NB4 (cell line): ENCODE measurements at regions not wholly inside any gene's neighbourhood (a gene's known extent, or its start where the extent isn't known, plus 50 kb on each side); places are given as distances from the start of the nearest gene placed in this dataset.

ENCODE experiments used
- MYC ChIP-seq: IDR thresholded peaks from 2 replicates; pipeline ENCODE4 v1.6.1; 2011; ENCODE audit warnings: low read depth, low read length
- POLR2A ChIP-seq: IDR thresholded peaks from 2 replicates; pipeline ENCODE4 v1.6.1; 2011; ENCODE audit warnings: mild to moderate bottlenecking; ENCODE audit not compliant: insufficient read length; ENCODE audit errors: extremely low read depth
- TF ChIP-seq, protein P1 (sequence below): IDR thresholded peaks from one replicate; pipeline ENCODE4 v1.5.1; 2012; ENCODE audit warnings: low read depth, low read length
- TF ChIP-seq, protein P2 (sequence below): IDR thresholded peaks from 2 replicates; pipeline ENCODE4 v1.6.1; 2011; ENCODE audit warnings: low read depth, low read length

DNA sequence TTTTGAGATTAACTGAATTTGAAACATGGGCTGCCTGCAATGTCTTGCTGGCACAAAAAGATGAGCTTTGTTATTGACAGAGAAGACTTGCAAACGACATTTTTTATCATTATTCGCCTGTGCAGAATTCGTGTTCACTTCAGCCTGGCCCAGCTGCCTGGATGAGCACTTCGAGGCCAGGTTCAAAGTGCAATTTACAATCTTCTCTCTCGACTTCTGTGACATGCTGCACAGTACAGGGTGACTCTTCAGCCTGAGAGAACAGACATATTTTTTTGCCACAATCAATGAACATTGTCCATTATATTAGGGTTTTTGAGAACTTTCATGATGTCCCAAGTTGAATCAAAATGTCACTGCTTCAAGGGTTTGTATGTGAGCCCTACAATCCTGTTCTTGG, 616.5 kb downstream of the SMARCA1 start:
- TF ChIP-seq, protein P1, sequence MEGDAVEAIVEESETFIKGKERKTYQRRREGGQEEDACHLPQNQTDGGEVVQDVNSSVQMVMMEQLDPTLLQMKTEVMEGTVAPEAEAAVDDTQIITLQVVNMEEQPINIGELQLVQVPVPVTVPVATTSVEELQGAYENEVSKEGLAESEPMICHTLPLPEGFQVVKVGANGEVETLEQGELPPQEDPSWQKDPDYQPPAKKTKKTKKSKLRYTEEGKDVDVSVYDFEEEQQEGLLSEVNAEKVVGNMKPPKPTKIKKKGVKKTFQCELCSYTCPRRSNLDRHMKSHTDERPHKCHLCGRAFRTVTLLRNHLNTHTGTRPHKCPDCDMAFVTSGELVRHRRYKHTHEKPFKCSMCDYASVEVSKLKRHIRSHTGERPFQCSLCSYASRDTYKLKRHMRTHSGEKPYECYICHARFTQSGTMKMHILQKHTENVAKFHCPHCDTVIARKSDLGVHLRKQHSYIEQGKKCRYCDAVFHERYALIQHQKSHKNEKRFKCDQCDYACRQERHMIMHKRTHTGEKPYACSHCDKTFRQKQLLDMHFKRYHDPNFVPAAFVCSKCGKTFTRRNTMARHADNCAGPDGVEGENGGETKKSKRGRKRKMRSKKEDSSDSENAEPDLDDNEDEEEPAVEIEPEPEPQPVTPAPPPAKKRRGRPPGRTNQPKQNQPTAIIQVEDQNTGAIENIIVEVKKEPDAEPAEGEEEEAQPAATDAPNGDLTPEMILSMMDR, result no peak
- TF ChIP-seq, protein P2, sequence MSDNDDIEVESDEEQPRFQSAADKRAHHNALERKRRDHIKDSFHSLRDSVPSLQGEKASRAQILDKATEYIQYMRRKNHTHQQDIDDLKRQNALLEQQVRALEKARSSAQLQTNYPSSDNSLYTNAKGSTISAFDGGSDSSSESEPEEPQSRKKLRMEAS, result no peak
- TF ChIP-seq POLR2A (no peak), MYC (no peak)
